RCC 7860 (cell line): ENCODE measurements at regions not wholly inside any gene's neighbourhood (a gene's known extent, or its start where the extent isn't known, plus 50 kb on each side); places are given as distances from the start of the nearest gene placed in this dataset.

Experiments
- DNase-seq: peaks from one replicate; pipeline ENCODE4 v3.0.0-alpha.2; 2015; ENCODE audit warnings: low spot score
- FAIRE-seq: peaks from 2 replicates; lab custom pipeline; 2012; peaks lifted over from hg19 to GRCh38; lab: Jason Lieb, UNC

- DNase-seq = no peak
- FAIRE-seq = peak; percentile 45
Observed at GRCh38 chrX:141759238-141759637, 60.7 kb upstream of the SPANXD start.

DNA sequence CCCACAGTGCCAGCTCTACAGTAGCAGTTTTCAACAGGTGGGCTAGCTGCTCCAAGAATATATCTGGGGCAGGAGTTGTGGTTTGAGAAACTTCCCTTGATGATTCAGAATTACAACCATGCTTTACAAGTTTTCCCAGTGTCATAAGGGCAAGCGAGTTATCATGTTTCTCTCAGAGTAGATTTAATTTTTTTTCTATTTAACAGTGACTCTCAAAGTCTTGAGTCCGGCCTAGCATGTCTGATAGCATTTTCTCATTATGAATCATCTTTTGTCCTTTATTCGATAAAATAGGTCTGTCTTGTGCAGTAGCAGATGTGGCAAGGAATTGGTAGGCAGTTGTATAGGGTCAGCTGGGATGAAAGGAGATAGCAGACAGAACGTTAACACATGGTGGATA lies 62.2 kb upstream of the SPANXD start:
- peak; percentile 49 for DNase-seq
- peak; percentile 74 for FAIRE-seq

- no peak for DNase-seq
- no peak for FAIRE-seq
Observed at GRCh38 chrX:141787655-141788054, 50.5 kb upstream of the MAGEC3 start.
